Coronary artery (tissue), 2 donors: ENCODE measurements at regions not wholly inside any gene's neighbourhood (a gene's known extent, or its start where the extent isn't known, plus 50 kb on each side); places are given as distances from the start of the nearest gene placed in this dataset.

Source experiments
- DNase-seq: peaks from one replicate; pipeline ENCODE4 v3.0.0-alpha.2; 2017; ENCODE audit warnings: low spot score
- H3K27ac ChIP-seq, 2 donors: fragments of 200-600 bp; sonication (generic); one replicate each; pipeline ENCODE4 v1.5.1; 2016 to 2019
- H3K4me3 ChIP-seq: fragments of 200-600 bp; sonication (generic); 2 replicates; pipeline ENCODE4 v1.5.1; 2016; ENCODE audit warnings: mild to moderate bottlenecking, moderate library complexity
- TF ChIP-seq, protein P1 (sequence below): fragments of 200-600 bp; sonication (generic); IDR thresholded peaks from one replicate; pipeline ENCODE4 v1.5.1; 2019; ENCODE audit warnings: antibody characterized with exemption

- TF ChIP-seq, protein P1, sequence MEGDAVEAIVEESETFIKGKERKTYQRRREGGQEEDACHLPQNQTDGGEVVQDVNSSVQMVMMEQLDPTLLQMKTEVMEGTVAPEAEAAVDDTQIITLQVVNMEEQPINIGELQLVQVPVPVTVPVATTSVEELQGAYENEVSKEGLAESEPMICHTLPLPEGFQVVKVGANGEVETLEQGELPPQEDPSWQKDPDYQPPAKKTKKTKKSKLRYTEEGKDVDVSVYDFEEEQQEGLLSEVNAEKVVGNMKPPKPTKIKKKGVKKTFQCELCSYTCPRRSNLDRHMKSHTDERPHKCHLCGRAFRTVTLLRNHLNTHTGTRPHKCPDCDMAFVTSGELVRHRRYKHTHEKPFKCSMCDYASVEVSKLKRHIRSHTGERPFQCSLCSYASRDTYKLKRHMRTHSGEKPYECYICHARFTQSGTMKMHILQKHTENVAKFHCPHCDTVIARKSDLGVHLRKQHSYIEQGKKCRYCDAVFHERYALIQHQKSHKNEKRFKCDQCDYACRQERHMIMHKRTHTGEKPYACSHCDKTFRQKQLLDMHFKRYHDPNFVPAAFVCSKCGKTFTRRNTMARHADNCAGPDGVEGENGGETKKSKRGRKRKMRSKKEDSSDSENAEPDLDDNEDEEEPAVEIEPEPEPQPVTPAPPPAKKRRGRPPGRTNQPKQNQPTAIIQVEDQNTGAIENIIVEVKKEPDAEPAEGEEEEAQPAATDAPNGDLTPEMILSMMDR = no peak
- H3K27ac ChIP-seq = no peak overlapping the region
- DNase-seq = no peak
- H3K4me3 ChIP-seq = no peak overlapping the region
Observed at GRCh38 chr5:61262080-61262479, 70.0 kb upstream of the ZSWIM6 start.

GRCh38 chr5:61263072-61263471, 69.0 kb upstream of the ZSWIM6 start:
- DNase-seq = no peak
- Histone ChIP-seq H3K4me3 (no peak overlapping the region), H3K27ac (no peak overlapping the region)
- TF ChIP-seq, protein P1 = no peak

- Histone ChIP-seq H3K4me3 (no peak overlapping the region), H3K27ac (no peak overlapping the region)
- TF ChIP-seq, protein P1 = no peak
- no peak for DNase-seq
Observed at GRCh38 chr5:61263561-61264272, 68.3 kb upstream of the ZSWIM6 start.

- Histone ChIP-seq H3K4me3 (no peak overlapping the region), H3K27ac (no peak overlapping the region)
- DNase-seq = no peak
- TF ChIP-seq, protein P1 = no peak
Observed at GRCh38 chr5:61264273-61264661, 67.8 kb upstream of the ZSWIM6 start.

DNA sequence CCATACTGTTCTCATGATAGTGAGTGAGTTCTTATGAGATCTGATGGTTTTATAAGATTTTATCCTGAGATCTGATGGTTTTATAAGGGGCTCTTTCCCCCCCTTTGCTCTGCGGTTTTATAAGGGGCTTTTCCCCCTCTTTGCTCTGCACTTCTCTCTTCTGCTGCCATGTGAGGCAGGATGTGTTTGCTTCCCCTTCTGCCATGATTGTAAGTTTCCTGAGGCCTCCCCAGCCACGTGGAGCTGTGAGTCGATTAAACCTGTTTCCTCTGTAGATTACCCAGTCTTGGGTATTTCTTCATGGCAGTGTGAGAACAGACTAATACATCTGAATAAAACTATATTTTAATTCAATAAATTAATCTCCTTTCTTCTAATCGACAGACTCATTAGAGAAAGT, 64.9 kb upstream of the ZSWIM6 start:
- TF ChIP-seq, protein P1 = no peak
- no peak for DNase-seq

GRCh38 chr5:61268871-61269270, 63.2 kb upstream of the ZSWIM6 start:
- TF ChIP-seq, protein P1 = no peak
- no peak for DNase-seq
- Histone ChIP-seq H3K4me3 (no peak overlapping the region), H3K27ac (no peak overlapping the region)

More for the DNA sequence above, 64.9 kb upstream of the ZSWIM6 start:
- Histone ChIP-seq H3K27ac (no peak overlapping the region), H3K4me3 (no peak overlapping the region)

GRCh38 chr5:61270510-61271165, 61.4 kb upstream of the ZSWIM6 start:
- H3K27ac ChIP-seq = no peak overlapping the region
- DNase-seq = no peak
- TF ChIP-seq, protein P1 = no peak
- no peak overlapping the region for H3K4me3 ChIP-seq
